HG03460 (cell line): ENCODE measurements at regions not wholly inside any gene's neighbourhood (a gene's known extent, or its start where the extent isn't known, plus 50 kb on each side); places are given as distances from the start of the nearest gene placed in this dataset.

ENCODE experiments used
- ATAC-seq: cut with Tn5 transposase; IDR thresholded peaks from one replicate; pipeline ENCODE4 v1.9.1; 2021; ENCODE audit not compliant: unreplicated experiment

DNA sequence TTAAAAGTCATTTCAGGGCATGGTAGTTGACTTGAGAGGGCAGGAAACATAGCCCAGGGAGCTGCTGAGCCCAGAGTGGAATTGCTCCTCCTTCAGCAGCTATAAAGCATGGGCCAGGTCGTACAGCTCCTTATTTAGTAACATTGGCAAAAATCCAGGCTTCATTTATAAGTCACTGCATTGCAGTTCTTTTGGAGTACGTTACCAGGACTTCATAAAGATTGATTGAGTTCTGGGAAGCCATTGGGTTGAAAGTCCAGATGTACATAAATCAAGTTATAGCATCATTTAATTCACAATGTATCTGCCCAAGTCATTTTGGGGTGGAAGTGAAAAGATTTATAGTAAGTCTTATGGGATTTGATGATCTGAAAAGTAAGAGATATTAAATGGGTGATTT is 53.0 kb upstream of the ANKEF1 start:
- no peak for ATAC-seq

DNA sequence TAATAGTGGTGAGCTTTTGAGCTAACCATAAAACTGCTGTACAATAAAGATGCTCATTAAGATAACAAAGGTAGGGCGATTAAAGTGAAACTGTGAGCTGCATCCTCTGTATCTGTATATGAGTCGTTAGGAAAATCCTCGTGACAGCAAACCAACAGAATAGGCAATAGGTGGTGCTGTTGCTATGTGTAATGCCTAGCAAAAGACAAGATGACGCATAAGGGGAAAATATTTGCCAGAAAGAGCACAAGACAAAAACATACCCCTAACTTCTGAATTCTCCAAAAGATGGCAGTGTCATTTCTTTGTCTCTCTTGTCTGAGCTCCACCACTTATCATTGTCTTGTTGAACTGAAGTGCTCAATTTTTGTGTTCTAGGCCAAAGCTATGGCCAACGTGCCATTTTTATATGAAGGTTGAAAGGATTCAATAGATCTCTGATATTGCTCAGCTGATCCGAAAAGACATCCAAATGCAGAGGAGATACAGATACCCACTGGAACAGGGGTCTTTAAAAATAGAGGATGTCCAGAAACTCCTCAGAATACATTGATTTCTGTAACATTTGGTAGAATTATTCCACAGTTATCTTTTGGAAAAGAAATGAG is 56.3 kb upstream of the ANKEF1 start:
- peak; percentile 90 for ATAC-seq

DNA sequence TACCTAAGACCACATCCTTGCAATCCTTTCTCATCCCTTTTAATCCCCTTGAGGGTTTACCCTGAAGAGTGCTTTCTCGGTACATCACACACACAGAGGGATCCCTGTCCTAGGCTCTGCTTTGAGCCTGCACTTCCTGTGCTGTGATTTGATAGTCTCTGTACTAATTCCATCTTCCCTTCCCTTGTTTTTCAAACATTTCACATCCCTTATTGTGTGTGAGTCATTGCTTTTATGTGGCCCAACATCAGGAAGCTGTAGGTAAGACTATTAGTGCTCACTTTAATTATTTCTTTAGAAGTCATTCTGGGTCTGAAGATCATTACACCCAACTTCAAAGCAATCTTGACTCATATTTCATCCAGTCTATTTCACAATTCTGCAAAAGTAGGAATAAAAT is 57.2 kb upstream of the ANKEF1 start:
- no peak for ATAC-seq

DNA sequence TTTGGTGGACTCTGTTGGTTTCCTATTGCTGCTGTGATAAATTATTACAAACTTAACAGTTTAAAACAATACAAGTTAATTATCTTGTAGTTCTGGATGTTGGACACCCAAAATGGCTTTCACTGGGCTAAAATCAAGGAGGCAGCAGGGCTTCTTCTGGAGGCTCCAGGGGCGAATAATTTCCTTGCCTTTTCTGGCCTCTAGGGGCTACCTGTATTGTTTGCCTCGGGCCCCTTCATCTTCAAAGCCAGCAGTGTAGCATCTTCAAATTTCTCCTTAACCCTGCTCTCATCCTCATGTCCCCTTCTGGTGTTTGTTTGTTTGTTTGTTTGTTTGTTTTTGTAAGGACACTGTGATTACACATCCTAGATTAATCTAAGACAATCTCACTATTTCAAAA is 60.5 kb upstream of the ANKEF1 start:
- ATAC-seq, result no peak

DNA sequence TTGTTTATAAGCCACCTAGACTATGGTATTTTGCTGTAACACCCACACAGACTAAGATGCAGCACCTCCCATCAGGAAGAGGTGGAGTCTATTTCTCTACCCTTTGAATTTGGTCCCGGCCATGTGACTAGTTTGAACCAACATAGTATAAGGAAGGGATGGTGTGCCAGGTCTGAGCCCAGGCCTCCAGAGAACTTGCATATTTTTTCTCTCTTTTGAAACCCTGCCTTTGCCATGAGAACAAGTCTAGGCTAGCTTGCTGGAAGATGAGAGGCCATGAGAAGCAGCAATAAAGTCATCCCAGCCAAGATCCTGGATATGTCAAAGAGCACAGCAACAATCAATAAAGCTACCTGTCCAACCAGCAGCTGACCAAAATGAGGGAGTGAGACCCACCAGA is 63.0 kb upstream of the ANKEF1 start:
- no peak for ATAC-seq

DNA sequence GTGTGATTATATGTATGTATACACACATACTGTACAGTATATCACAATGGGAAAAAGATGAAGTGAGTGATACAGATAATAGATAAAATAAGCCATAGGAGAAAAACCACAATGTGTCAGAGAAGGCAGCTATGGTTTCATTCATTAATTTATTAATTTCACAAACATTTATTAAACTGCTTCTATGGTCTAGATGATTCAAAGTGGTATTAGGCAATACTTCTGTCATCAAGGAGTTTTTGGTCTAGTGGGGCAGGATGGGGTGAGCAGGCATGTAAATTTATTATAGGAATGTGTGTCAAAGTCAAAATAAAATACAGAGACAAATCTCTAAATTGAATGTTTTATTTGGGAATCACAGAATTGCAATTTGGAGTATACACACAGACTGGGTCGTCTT is 65.2 kb upstream of the ANKEF1 start:
- no peak for ATAC-seq

DNA sequence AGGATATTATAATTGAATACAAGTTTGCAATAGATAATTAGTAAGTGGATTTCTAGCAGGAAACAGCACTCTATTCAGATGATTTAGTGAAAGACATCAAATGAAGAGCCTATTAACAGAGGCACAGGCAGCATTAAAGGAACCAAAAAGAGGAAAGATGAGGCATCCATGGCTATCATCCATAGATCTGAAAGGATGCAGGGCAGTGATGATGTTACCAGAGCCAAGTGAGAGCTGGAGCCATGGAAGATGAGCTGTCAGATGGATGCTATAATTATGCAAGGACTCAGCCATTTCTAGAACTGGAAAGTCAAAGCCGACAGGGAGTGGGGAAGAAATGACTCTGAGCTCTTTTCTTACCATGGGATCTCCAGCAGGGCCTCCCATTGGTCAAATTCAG is 66.8 kb upstream of the ANKEF1 start:
- ATAC-seq, result no peak

DNA sequence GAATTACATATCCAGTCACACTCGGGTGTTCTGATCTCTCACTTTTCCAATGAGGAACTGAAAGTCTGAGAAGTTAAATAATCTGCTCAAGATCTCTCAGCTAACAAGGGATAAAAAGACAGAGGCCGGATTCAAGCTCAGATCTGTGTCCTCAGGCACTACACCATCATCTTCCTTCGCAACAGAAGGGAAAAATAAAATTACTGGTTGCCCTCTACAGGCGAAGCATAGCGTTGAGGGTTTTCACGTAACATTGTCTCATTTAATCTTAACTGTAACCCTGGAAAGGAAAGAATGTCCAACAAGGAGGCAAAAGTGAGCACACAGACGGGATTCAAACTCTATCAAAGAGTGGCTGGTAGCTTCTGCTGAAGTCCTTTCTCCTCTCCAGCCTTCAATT is 67.8 kb upstream of the ANKEF1 start:
- no peak for ATAC-seq

DNA sequence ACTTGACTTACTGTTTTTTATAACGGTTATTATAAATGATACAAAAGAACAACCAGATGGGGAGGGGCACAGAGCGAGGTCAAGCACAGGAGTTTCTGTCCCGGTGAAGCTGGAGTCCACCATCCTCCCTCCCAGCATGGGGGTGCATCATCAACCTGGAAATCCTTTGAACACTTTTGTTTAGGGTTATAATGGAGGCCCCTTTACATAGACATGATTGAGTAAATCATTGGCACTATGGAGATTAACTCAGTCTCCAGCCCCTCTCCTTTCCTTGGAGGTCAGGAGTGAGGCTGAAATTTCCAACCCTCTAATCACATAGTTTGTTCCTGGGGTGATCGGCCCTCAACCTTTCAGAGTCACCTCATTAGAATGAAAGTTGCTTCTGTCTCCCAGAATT is 71.8 kb upstream of the ANKEF1 start:
- ATAC-seq, result no peak

DNA sequence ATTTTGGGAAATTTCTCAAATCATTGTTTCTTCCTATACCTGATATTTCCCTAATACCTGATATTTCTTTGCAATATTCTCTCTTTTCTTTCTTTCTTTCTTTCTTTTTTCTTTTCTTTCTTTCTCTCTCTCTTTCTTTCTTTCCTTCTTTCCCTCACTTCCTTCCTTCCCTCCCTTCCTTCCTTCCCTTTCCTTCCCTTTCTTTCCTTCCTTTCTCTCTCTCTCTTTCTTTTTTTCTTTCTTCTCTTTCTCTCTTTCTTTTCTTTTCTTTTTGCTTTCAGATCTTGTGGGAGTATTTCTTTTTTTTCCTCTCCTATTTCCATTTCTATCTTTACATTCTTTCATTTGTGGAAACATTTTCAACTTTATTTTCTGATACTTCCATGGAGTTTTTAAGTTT is 76.1 kb upstream of the ANKEF1 start:
- no peak for ATAC-seq

DNA sequence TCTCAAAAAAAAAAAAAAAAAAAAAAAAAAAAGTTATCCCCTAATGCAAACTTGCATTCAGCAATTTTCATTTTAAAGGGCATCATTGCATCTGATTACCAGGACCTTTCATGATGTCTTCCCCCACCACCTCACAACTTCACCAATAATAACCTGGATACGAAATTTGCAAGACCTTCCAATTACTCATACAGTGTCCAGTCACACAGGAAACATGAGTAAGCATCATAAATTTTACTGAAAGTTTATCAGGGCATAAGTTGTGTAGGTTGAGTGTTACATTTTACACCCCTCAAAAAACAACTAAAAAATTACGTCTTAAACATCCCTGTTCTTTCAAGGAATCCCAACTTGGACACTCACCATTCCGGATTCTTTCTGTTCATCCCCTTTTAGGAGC is 79.1 kb upstream of the ANKEF1 start:
- ATAC-seq, result no peak

DNA sequence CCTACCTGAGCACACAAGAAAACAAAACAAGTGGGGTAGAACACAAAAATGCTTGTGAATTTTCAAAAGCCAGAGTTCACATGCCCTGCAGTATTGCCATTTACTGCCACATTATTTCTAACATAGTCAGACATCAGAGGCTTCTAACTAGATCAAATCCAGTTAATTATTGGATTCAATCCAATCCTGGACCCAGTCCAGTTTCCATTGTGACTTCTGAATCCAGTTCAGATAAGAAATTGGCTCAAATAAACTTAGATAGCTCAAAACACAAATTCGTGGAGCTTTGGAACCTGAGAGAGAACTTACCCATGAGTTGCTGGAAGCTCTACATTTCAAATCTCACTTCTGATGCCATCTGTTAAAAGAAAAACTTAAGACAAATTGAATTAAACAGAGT is 85.2 kb upstream of the ANKEF1 start:
- ATAC-seq, result no peak

DNA sequence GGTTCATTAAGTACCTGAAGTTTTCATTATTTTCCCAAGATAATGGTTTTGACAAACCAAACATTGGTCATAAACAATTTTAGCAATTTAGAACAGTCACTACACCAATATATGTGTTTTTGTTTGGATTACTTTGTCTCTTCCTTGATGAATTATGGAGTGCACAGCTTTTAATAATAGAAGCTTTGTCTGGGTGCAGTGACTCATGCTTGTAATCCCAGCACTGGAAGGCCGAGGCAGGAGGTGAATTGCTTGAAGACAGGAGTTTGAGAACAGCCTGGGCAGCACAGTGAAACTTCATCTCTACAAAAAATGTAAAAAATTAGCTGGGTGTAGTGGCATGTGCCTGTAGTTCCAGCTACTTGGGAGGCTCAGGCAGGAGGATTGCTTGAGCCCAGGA is 89.4 kb upstream of the ANKEF1 start:
- ATAC-seq, result no peak

DNA sequence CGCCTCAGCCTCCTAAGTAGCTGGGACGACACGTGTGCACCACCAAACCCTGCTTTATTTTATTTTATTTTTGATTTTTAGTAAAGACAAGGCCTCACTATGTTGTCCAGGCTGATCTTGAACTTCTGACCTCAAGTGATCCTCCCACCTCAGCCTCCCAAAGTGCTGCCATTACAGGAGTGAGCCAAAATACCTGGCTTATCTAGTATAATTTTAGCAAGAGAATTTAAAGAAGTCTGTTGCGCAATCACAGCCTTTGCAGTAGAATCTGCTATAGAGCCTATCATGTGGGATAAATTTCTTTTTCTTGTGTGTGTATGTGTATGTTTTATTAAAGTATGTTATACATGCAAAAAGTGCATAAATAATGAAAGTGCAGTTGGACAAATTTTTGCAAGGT is 92.1 kb upstream of the ANKEF1 start:
- ATAC-seq, result no peak

DNA sequence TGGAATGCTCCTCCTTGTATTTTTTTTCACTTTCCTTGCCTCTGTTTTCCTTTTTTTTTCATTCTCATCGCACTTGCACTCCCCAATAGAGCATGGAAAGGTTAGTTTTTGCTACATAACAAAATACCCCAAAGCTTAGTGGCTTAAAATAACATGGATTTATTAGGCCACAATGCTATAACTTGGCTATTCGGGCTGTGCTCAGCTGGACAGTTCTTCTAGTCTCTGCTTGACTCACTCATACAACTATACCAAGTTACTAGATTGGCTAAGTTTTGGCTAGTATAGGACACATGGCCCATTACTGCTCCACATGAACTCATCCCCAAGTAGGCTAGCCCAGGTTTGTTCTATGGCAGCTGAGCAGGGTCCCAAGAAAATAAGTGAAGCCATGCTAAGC is 94.5 kb upstream of the ANKEF1 start:
- ATAC-seq, result no peak

DNA sequence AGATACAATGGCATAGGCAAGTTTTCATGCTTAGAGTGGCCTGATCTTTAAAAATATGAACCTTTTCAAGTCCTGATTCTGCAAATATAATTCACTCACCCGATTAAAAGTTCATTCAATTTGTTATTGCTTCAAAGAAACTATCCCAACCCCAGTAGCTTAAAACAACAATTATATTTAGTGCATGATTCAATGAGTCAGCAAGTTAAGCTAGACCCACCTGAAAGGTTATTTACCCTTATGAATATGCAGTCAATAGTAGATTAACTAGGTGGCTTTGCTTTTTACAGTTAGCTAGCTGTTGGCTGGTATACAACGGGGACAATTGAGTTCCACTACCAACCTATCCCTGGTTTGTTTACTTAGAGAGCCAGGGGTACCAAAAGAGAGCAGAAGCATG is 95.6 kb upstream of the ANKEF1 start:
- ATAC-seq, result no peak

DNA sequence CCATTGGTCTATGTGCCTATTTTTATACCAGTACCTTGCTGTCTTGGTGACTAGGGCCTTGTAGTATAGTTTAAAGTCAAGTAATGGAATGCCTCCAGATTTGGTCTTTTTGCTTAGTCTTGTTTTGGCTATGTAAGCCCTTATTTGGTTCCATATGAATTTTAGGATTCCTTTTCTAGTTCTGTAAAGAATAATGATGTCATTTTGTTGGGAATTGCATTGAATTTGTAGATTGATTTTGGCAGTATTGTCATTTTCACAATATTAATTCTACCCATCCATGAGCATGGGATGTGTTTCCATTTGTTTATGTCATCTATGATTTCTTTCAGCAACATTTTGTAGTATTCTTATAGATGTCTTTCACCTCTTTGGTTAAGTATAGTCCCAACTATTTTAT is 96.4 kb upstream of the PAK5 start:
- no peak for ATAC-seq

DNA sequence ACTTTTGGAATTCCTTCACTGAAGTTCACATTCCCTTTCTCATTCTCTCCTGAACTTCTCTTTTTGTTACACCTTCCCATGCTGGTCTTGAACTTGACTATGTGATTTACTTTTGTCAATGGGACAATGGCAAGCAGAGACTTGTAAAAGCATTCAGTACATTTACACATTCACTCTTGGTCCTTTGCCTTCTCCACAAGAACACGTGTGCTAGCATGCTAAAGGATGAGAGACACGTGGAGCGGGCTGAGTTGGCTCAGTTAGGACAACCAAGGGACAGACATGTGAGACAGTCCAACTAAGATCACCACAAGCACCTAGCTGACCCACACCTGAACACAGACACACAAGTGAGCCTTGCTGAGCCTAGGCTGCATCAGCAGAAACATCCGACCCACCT is 91.3 kb upstream of the PAK5 start:
- ATAC-seq, result no peak

DNA sequence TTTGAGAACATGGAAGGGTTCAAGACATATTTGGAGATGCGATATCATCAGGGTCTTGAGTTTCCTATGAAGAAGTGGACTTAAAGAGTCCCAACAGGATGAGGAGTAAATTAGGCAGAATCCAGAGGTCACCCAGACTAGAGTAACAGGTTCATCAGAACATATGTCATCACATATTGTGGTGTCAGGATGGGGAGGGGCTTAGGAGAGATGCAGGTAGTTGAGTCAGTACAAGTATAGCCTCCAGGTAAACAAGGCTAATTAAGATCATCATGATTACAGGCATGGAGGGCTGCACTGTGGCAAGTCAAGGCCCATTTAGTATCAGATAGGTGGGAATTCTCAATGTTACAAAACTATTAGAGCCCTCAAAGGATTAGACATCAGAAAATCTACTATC is 90.1 kb upstream of the PAK5 start:
- no peak for ATAC-seq

DNA sequence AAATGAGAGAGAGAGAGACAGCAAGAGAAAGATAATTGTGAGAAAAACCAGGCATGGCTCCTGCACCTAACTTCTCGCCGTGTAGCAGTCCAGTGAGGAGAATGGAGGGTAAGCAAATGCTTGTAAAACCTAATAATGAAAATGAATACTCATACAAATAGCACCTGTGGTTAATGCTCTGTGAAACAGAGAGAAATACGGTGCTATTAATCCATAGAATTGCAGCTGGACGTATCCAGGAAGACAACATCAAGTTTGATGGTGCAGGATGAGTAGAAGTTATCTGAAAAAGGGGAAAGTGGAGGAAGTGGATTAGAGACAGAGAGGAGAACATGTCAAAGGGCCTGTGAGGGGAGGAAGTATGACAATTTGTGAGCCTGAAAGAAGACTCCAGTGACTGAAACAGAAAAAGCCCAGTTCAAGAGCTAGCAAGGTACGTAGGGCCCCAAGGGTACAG is 89.4 kb upstream of the PAK5 start:
- ATAC-seq, result peak; percentile 69

DNA sequence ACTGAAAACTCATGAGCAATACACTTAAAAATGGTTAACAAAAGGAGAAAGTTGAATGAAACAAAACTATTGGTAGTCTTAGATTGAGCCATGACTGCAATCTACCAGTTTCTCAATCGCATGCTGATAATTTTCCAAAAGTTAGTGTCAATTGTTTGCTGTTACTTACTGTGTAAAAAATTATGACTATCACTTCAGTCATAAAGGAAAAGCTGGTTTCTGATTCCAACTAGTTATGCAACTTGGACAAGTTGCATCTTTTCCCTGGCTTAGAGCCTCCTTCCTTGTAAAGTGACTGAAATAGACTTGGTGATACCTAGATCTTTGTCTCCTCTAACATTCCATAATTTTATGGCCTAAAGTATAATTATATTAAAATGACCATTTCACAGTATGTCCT is 88.3 kb upstream of the PAK5 start:
- no peak for ATAC-seq

DNA sequence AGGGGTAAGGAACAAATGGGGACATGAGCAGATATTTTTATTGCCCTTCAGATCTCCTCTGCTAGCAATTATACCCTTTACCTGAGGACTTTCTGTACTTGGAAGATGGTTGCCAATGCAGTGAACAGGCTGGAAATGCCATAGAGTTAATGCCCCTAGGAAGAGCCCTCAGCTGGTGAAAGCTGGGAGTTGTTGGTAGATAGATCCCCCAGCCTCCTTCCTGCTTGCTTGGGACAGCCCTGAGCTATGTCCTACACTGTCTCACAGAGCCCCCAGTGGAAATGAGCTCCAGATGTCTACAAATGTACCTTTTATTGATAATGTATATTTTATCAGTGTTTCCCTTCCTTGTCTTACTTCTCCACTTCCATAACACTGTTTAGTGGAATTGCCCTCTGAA is 87.6 kb upstream of the PAK5 start:
- no peak for ATAC-seq

DNA sequence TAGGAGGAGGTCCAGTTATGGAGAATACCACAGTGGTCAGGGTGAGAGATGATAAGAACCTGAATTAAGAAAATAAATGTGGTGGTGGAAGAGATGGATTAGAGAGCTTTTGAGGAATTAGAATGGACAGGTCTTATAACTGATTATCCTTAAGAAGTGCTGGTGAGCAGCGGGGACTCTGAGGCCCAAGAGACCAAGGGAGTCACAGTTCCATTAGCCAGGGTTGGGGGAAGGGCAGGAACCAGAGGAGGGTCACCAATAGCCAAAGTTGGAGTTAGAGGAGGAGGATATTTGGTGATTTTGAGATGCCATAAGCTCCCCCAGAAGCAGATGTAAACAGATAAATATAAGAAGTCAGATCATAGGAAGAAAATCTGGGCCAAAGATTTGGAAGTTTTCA is 87.1 kb upstream of the PAK5 start:
- ATAC-seq, result no peak

DNA sequence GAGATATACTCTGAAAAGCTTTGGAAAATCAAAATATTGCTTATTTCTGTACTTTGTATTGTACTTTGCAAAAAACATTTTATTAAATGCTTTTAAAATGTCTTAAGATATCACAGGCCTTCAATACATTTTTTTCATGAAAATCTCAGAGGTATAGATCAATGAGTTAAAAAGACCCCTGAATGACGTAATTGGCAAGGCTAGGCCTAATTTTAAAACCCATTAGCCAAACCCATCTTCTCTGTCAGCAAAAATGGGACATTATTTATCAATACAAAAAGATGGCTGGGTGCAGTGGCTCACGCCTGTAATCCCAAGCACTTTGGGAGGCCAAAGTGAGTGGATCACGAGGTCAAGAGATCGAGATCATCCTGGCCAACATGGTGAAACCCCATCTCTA is 84.8 kb upstream of the PAK5 start:
- ATAC-seq, result no peak
